ENCODE measurements at regions not wholly inside any gene's neighbourhood (a gene's known extent, or its start where the extent isn't known, plus 50 kb on each side); places are given as distances from the start of the nearest gene placed in this dataset.
A peak's percentile ranks its signal among the peaks of the same experiment; 100 is the strongest.
"Not testable (repeated sequence)": the region's sequence is repeated elsewhere in the genome, so short reads cannot be mapped to it uniquely, and the experiment has no call there.

DNA sequence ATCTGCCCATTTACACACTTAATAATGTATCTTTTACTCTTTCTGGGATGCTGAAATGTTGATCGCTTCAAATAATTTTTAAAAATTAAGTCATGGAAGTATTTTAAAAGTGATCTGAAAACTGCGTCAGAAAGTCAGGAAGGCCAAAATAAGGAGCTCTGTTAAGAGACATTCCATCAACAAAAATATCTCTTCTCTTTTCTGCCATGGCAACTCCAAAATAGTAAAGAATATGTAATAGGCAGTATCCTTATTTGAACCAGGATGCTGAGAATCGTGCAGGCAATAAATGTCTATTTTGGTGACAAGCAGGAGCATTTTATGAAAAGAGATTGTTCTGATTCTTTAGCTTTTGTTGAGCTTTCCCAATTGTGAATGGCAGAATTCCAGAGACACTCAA is 81.8 kb upstream of the PPP1R12A start:
- no peak overlapping the region for H3K4me3 ChIP-seq (ENCODE audit: low read length)
- TF ChIP-seq, protein P1, sequence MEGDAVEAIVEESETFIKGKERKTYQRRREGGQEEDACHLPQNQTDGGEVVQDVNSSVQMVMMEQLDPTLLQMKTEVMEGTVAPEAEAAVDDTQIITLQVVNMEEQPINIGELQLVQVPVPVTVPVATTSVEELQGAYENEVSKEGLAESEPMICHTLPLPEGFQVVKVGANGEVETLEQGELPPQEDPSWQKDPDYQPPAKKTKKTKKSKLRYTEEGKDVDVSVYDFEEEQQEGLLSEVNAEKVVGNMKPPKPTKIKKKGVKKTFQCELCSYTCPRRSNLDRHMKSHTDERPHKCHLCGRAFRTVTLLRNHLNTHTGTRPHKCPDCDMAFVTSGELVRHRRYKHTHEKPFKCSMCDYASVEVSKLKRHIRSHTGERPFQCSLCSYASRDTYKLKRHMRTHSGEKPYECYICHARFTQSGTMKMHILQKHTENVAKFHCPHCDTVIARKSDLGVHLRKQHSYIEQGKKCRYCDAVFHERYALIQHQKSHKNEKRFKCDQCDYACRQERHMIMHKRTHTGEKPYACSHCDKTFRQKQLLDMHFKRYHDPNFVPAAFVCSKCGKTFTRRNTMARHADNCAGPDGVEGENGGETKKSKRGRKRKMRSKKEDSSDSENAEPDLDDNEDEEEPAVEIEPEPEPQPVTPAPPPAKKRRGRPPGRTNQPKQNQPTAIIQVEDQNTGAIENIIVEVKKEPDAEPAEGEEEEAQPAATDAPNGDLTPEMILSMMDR (conservative IDR thresholded peaks at IDR 0.05; ENCODE audit: low read length): no peak
- no peak for DNase-seq (ENCODE audit: low read depth)

DNA sequence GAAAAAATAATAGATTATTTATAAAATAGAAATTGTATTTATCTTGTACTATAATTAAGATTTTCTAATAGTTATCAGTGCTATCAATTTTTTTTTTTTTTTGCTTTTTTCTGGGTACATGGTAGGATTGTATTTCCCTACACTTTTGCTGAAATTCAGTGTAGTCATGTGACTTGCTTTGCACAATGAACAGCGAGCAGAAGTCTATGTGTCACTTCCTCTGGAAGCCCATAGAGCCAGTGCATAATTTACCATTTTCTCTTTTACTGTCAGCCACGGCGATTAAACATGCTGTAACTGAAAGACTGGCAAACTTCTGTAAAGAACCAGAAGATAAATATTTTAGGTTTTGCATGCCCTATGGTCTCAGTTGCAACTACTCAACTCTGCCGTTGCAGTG is 80.8 kb upstream of the PPP1R12A start:
- TF ChIP-seq, protein P1 (conservative IDR thresholded peaks at IDR 0.05; ENCODE audit: low read length): no peak
- DNase-seq (ENCODE audit: low read depth): no peak
- no peak overlapping the region for H3K4me3 ChIP-seq (ENCODE audit: low read length)

DNA sequence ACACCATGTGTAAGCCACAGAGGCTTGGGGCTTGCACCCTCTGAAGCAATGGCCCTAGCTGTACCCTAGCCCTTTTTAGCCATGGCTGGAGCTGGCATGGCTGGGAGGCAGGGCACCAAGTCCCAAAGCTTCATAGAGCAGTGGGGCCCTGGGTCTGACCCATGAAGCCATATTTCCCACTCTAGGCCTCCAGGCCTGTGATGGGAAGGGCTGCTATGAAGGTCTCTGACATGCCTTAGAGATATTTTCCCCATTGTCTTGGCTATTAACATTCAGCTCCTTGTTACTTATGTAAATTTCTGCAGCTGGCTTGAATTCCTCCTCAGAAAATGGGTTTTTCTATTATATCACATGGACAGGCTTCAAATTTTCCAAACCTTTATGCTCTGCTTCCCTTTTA is 68.8 kb upstream of the PPP1R12A start:
- not testable (repeated sequence) for DNase-seq (ENCODE audit: low read depth); H3K4me3 ChIP-seq (ENCODE audit: low read length)

DNA sequence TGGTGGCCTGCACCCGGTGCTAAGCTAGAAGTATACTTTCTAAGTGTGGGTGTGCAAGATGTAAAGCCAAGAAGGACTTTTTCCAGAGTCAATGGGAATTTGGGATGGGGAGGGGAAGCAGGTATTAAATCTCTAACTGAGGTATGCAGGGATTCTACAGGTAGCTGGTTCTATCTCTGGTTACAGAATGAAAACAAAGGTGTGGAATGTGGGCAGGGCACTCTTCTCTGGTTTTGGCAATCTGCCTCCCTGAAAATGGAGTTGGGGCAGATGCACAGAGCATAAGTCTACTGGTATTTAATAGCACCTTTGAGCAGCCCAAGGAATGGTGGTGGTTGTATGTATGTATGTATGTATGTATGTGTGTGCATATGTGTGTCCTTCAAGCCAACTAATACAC is 66.7 kb upstream of the PPP1R12A start:
- TF ChIP-seq, protein P1 (conservative IDR thresholded peaks at IDR 0.05; ENCODE audit: low read length): no peak
- no peak for DNase-seq (ENCODE audit: low read depth)
- H3K4me3 ChIP-seq (ENCODE audit: low read length): no peak overlapping the region

DNA sequence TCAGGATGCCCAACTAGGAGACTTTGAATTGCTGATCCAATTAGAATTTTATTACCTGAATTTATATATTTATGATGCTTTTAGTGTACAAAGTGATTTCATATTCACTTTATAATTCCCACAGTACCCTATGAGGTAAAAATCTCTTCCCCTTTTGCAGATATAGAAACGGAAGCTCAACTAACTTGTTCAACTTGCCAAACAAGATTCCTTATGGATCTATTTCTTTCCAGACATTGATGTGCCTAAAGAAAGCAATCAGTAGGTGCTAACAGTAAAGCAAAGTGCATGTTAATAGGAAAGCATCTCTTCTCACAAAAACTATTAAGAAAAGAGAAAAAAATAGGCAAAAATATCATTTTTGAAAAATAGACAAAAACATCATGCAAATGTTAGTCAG is 65.9 kb upstream of the PPP1R12A start:
- no peak overlapping the region for H3K4me3 ChIP-seq (ENCODE audit: low read length)
- no peak for DNase-seq (ENCODE audit: low read depth)
- TF ChIP-seq, protein P1 (conservative IDR thresholded peaks at IDR 0.05; ENCODE audit: low read length): no peak

DNA sequence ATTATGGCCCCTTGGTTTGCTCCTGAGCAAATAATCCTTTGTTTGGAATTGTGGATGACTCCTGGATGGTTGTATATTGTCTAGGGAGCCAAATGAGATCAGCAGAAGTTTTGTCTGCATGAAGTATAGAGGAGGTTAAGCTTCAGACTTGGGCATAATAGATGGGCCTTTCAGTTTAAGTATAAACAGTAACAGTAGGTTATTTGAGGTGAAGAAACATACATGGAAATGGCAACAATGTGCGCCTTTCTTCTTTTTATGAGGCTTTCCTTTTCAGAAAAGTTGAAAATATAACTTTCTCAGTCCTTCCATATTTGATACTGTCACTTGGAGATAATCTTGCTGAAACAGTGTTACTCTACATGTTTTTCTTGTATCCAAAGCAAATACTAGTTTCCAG is 63.7 kb upstream of the PPP1R12A start:
- no peak for DNase-seq (ENCODE audit: low read depth)

DNA sequence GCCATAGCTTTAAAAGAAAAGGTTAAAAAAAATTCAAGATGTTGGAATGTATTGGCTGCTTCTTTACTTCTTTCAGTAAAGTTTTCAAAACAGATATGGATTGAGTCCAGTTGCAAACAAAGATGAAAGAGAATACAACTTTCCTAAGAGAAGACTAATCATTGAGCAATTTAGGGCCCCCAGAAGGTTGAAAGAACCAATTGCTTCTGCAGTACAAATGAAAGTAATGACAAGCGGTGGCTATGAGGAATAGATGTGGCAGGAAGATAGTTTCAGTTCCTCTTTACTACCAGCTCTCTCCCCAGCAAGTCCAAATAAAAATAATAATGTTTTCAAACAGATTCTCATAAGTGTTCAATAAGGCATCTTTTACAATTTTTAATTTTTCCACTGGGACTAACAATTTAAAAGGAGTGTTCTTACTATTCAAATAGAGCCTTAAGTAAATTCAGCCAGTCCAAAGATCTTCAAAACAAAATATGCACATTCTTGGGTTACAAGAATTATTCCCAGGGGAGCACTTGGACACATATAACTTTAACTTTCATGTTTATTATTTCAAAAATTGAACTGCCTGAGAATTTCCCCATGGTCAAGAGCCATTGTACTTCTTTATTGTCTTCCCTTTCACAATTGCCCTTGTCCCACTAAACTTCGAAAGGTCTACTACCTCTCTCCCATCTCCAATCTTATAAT is 62.3 kb upstream of the PPP1R12A start:
- DNase-seq (ENCODE audit: low read depth): peak; percentile 61
- H3K4me3 ChIP-seq (ENCODE audit: low read length): no peak overlapping the region
- TF ChIP-seq, protein P1 (conservative IDR thresholded peaks at IDR 0.05; ENCODE audit: low read length): no peak

More for the DNA sequence above, 63.7 kb upstream of the PPP1R12A start:
- no peak overlapping the region for H3K4me3 ChIP-seq (ENCODE audit: low read length)
- TF ChIP-seq, protein P1 (conservative IDR thresholded peaks at IDR 0.05; ENCODE audit: low read length): no peak

DNA sequence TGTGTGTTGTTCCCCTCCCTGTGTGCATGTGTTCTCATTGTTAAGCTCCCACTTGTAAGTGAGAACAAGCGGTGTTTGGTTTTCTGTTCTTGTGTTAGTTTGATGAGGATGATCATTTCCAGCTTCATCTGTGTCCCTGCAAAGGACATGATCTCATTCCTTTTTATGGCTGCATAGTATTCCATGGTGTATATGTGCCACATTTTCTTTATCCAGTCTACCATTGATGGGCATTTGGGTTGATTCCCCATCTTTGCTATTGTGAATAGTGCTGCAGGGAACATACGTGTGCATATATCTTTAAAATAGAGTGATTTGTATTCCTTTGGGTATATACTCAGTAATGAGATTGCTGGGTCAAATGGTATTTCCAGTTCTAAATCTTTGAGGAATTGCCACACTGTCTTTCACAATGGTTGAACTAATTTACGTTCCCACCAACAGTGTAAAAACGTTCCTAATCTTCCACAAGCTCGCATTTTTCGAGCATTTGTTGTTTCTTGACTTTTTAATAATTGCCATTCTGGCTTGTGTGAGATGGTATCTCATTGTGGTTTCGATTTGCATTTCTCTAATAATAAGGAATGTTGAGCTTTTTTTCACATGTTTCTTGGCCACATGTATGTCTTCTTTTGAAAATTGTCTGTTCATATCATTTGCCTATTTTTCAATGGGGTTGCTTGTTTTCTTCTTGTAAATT is 60.6 kb upstream of the PPP1R12A start:
- DNase-seq (ENCODE audit: low read depth): peak; percentile 19
- H3K4me3 ChIP-seq (ENCODE audit: low read length): not testable (repeated sequence)

All from AG10803 (cell line).